MCF 10A (cell line): ENCODE measurements at regions not wholly inside any gene's neighbourhood (a gene's known extent, or its start where the extent isn't known, plus 50 kb on each side); places are given as distances from the start of the nearest gene placed in this dataset.

Source experiments
- BruUV-seq: library from RNA; stranded (reverse); fragments of 400-500 nt; replicated peaks from 2 replicates; lab custom pipeline; 2021; lab: Mats Ljungman, UMichigan
- CTCF ChIA-PET: fragments of 300-600 bp; sonication (Branson Sonifier 250); formaldehyde crosslinking; extraction: SDS; loops from one replicate; lab custom pipeline; 2021; ENCODE audit warnings: antibody characterized with exemption, inconsistent platforms; lab: Yijun Ruan, JAX
- POLR2A ChIA-PET: fragments of 300-600, 350-650 bp; sonication (Branson Sonifier 250); formaldehyde crosslinking; extraction: SDS; loops from one replicate; lab custom pipeline; 2020; ENCODE audit warnings: antibody characterized with exemption, inconsistent platforms; lab: Yijun Ruan, JAX
- DNase-seq: peaks from one replicate; pipeline ENCODE4 v3.0.0-alpha.2; 2018; ENCODE audit not compliant: unreplicated experiment
- H3K27ac Mint-ChIP-seq: one replicate; pipeline ENCODE4 v1.8.0; 2022; ENCODE audit warnings: mild to moderate bottlenecking, low read depth, mixed read lengths; ENCODE audit not compliant: unreplicated experiment
- H3K27me3 Mint-ChIP-seq: one replicate; pipeline ENCODE4 v1.8.0; 2022; ENCODE audit warnings: mixed read lengths; ENCODE audit not compliant: insufficient read depth, unreplicated experiment
- H3K36me3 Mint-ChIP-seq: one replicate; pipeline ENCODE4 v1.8.0; 2022; ENCODE audit warnings: mild to moderate bottlenecking, moderate library complexity, mixed read lengths; ENCODE audit not compliant: insufficient read depth, unreplicated experiment
- H3K4me1 Mint-ChIP-seq: one replicate; pipeline ENCODE4 v1.8.0; 2022; ENCODE audit warnings: mixed read lengths; ENCODE audit not compliant: insufficient read depth, unreplicated experiment
- H3K4me3 Mint-ChIP-seq: one replicate; pipeline ENCODE4 v1.8.0; 2022; ENCODE audit warnings: mild to moderate bottlenecking, moderate library complexity, mixed read lengths; ENCODE audit not compliant: unreplicated experiment
- H3K9me3 Mint-ChIP-seq: one replicate; pipeline ENCODE4 v1.8.0; 2022; ENCODE audit warnings: mixed read lengths; ENCODE audit not compliant: unreplicated experiment
- CTCF ChIP-seq: fragments of 200-600 bp; IDR thresholded peaks from one replicate; pipeline ENCODE4 v1.8.0; 2022; ENCODE audit warnings: antibody characterized with exemption, mild to moderate bottlenecking; ENCODE audit not compliant: unreplicated experiment
- intact Hi-C: fragments of 100-400 bp; cut with micrococcal nuclease; formaldehyde crosslinking; loops from 2 replicates; pipeline ENCODE4 v1.14.1; 2022

- peaks cover 6% of the 10 kb centered on the region for H3K9me3 Mint-ChIP-seq
- no peaks in the 10 kb centered on the region for H3K36me3 Mint-ChIP-seq
- DNase-seq = no peak
- TF ChIP-seq CTCF = no peak
- no peaks in the 10 kb centered on the region for H3K4me1 Mint-ChIP-seq
- H3K4me3 Mint-ChIP-seq = no peak overlapping the region
- ChIA-PET POLR2A (no interaction called here), CTCF (interaction anchor here (0.6 to 2.4 kb wide), 2 partner anchors 151 to 255 kb away, joined by 3 to 7 read pairs; no protein-coding TSS in a partner anchor)
- intact Hi-C loops = no loop called here
- H3K27ac Mint-ChIP-seq = no peak overlapping the region
- BruUV-seq = no TSS peak
- peaks cover 39% of the 10 kb centered on the region for H3K27me3 Mint-ChIP-seq
Observed at GRCh38 chr7:26044320-26044719, 107.7 kb upstream of the NFE2L3 start.

GRCh38 chr7:26046150-26046549 is 105.8 kb upstream of the NFE2L3 start:
- CTCF ChIA-PET = interaction anchor here (0.6 to 0.7 kb wide), 2 partner anchors 154 to 156 kb away, joined by 3 read pairs; no protein-coding TSS in a partner anchor
- intact Hi-C loops = no loop called here
- no peak for DNase-seq
- Mint-ChIP-seq H3K36me3 (no peaks in the 10 kb centered on the region), H3K27me3 (peaks cover 21% of the 10 kb centered on the region), H3K9me3 (peaks cover 6% of the 10 kb centered on the region), H3K4me3 (no peak overlapping the region), H3K4me1 (no peaks in the 10 kb centered on the region), H3K27ac (no peak overlapping the region)
- no TSS peak for BruUV-seq
- TF ChIP-seq CTCF = no peak
- POLR2A ChIA-PET = no interaction called here

- CTCF ChIA-PET = no interaction called here
- TF ChIP-seq CTCF = no peak
Observed at GRCh38 chr7:26046878-26047277, 105.1 kb upstream of the NFE2L3 start.

GRCh38 chr7:26048663-26049062 is 103.3 kb upstream of the NFE2L3 start:
- H3K36me3 Mint-ChIP-seq = no peaks in the 10 kb centered on the region
- intact Hi-C loops = no loop called here
- no peak for TF ChIP-seq CTCF
- no peaks in the 10 kb centered on the region for H3K4me1 Mint-ChIP-seq
- H3K27me3 Mint-ChIP-seq = peaks cover 12% of the 10 kb centered on the region
- no peak overlapping the region for H3K4me3 Mint-ChIP-seq
- BruUV-seq = no TSS peak
- H3K27ac Mint-ChIP-seq = no peak overlapping the region
- POLR2A ChIA-PET = interaction anchor here (1.0 kb wide), 1 partner anchor 10 kb away, joined by 3 read pairs; no protein-coding TSS in a partner anchor
- H3K9me3 Mint-ChIP-seq = peaks cover 6% of the 10 kb centered on the region
- no peak for DNase-seq
- CTCF ChIA-PET = interaction anchor here (0.6 kb wide), 1 partner anchor 404 kb away, joined by 3 read pairs; no protein-coding TSS in a partner anchor

More at GRCh38 chr7:26046878-26047277, 105.1 kb upstream of the NFE2L3 start:
- Mint-ChIP-seq H3K4me3 (no peak overlapping the region), H3K4me1 (no peaks in the 10 kb centered on the region), H3K36me3 (no peaks in the 10 kb centered on the region), H3K27me3 (peaks cover 15% of the 10 kb centered on the region), H3K27ac (no peak overlapping the region), H3K9me3 (peaks cover 6% of the 10 kb centered on the region)
- no TSS peak for BruUV-seq
- DNase-seq = no peak
- intact Hi-C loops = no loop called here
- POLR2A ChIA-PET = no interaction called here
